GM18867 (cell line): ENCODE measurements at regions not wholly inside any gene's neighbourhood (a gene's known extent, or its start where the extent isn't known, plus 50 kb on each side); places are given as distances from the start of the nearest gene placed in this dataset.

ENCODE experiments used
- ATAC-seq: cut with Tn5 transposase; IDR thresholded peaks from one replicate; pipeline ENCODE4 v1.9.1; 2021; ENCODE audit warnings: mild to moderate bottlenecking, moderate library complexity; ENCODE audit not compliant: unreplicated experiment

GRCh38 chr2:206368484-206368883 lies 74.8 kb upstream of the ADAM23 start:
- ATAC-seq: no peak

- ATAC-seq: no peak
Measured at GRCh38 chr2:206368933-206369569, 74.3 kb upstream of the ADAM23 start.

DNA sequence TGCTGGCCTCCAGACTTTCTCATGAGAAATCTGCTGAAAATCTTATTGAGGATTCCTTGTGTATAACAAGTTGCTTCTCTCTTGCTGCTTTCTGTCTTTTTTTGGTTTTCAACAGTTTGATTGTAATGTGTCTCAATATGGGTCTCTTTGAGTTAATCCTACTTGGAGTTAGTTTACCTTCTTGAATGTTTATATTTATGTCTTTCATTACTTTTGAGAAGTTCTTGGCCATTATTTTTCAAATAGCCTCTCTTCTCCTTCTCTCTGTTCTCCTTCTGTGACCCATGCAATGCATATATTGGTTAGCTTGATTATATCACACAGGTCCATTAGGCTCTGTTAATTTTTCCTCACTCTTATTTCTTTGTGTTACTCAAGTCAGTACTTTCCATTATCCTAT lies 67.4 kb upstream of the ADAM23 start:
- ATAC-seq: no peak

DNA sequence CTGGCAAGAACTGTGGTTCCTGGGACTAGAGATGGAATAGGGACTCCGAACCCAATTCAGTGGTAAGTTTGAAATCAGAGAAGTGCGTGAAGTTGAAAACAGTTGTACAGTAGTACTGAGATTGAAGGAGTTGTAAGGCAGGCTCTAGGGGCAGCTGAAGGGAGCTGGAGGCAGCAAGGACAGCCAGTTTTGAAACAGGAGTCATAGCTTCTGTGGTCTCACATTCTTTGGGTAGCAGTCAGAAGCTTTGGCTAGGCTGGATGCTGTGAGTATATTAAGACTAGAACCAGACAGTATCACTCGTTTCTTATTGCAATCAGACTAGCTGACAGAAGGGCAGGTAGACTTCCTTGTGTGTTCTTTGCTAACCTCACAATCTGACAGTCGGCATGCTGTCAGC lies 64.5 kb upstream of the ADAM23 start:
- no peak for ATAC-seq

GRCh38 chr2:206379266-206379665 lies 64.1 kb upstream of the ADAM23 start:
- no peak for ATAC-seq

DNA sequence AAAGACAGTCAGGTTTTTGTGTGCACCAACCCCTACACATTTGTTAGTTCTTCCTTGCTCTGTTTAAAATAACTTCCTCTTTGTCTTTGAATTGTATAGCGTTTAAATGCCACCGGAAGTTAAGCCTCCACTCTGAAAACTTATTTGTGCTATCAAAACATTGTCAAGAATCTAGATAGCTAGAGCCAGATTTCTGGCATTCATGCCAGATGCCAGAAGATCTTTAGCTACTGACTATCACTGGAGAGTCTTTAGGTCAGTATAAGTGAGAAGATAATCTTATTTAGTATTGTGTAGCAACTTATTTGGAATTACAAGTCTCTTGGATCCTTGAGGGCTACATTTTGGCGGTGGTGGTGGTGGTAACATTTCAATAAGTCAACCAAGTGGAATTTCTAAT lies 63.4 kb upstream of the ADAM23 start:
- ATAC-seq: no peak

DNA sequence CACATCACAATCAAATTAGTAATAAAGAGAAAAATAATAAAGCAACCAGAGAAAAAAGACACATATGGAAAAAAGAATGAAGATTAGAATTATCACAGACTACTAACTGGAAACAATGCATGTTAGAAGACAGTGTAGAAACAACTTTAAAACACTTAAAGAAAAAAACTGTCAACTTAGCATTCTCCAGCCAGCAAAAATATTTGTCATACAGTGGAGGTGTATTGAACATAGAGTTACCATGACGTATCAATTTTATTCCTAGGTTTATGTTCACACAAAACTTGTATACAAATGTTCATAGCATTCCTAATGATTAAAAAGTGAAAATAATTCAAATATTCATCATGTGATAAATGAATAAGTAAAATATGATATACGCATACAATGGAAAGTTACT lies 61.5 kb upstream of the ADAM23 start:
- ATAC-seq: no peak

GRCh38 chr2:206383669-206384068 lies 59.7 kb upstream of the ADAM23 start:
- no peak for ATAC-seq

DNA sequence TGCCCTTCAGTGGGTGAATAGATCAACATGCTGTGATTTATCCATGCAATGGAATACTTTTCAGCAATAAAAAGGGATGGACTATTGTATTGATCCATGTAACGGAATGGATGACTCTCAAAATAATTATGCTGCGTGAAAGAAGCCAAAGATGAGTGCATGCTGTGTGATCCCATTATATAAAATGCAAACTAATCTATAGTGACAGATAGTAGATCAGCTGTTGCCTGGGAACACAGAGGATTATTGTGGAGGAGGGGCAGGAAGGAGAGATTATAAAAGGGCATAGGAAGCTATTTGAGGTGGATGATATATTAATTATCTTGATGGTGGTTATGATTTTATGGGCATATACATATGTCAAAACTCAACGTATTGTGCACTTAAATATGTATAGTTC lies 55.5 kb upstream of the ADAM23 start:
- ATAC-seq: no peak

- ATAC-seq: no peak
Measured at GRCh38 chr2:206388698-206389097, 54.6 kb upstream of the ADAM23 start.

GRCh38 chr2:206389164-206389563 lies 54.2 kb upstream of the ADAM23 start:
- no peak for ATAC-seq

- no peak for ATAC-seq
Measured at GRCh38 chr2:206390181-206390580, 53.2 kb upstream of the ADAM23 start.

DNA sequence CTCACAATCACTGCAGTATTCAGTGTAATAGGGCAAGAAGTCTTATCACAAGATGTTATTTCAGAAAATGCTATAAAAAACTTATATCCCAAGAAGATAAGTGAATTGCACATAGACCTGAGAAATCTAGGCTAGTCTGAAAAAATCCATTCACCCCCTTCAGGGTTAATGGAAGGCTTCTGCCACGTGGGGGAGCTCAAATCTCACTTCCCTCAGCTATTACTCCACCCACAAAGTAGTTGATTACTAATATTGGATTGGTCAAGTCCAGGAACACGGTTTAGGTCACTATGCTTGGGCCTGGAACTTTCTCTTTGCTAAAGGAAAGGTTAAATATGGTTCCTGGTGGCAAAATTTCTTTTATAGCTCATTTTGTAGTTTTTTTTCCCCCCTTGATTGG lies 51.2 kb upstream of the ADAM23 start:
- peak; percentile 98 for ATAC-seq
